CD8-positive, alpha-beta memory T cell (primary cell): ENCODE measurements at regions not wholly inside any gene's neighbourhood (a gene's known extent, or its start where the extent isn't known, plus 50 kb on each side); places are given as distances from the start of the nearest gene placed in this dataset.
"Not testable (repeated sequence)": the region's sequence is repeated elsewhere in the genome, so short reads cannot be mapped to it uniquely, and the experiment has no call there.

Source experiments
- CTCF ChIA-PET: fragments of 350-600 bp; sonication (Branson Sonifier 250); formaldehyde crosslinking; loops from one replicate; lab custom pipeline; 2021; ENCODE audit warnings: antibody characterized with exemption; lab: Charles Lee
- POLR2A ChIA-PET: fragments of 350-600 bp; sonication (Branson Sonifier 250); formaldehyde crosslinking; loops from one replicate; lab custom pipeline; 2021; ENCODE audit warnings: antibody characterized with exemption; lab: Charles Lee
- DNase-seq, 5 donors: peaks; one replicate each; pipeline versions ENCODE4 v3.0.0 to v3.0.0-alpha.2; 2020 to 2022; ENCODE audit warnings: mixed read lengths in 1 of 5
- H3K27ac ChIP-seq: one replicate; pipeline ENCODE4 v1.7.0; 2013; ENCODE audit warnings: low read depth, mild to moderate bottlenecking, low read length, moderate library complexity
- H3K27me3 ChIP-seq: 2 replicates; pipeline ENCODE4 v1.7.0; 2013; ENCODE audit warnings: low read length, mild to moderate bottlenecking; ENCODE audit not compliant: insufficient read depth, poor library complexity, severe bottlenecking
- H3K36me3 ChIP-seq: 2 replicates; pipeline ENCODE4 v1.7.0; 2013; ENCODE audit warnings: mild to moderate bottlenecking, low read length, moderate library complexity; ENCODE audit not compliant: insufficient read depth
- H3K4me1 ChIP-seq: 2 replicates; pipeline ENCODE4 v1.7.0; 2013; ENCODE audit warnings: mild to moderate bottlenecking, low read length, moderate library complexity; ENCODE audit not compliant: insufficient read depth
- H3K4me3 ChIP-seq: 2 replicates; pipeline ENCODE4 v1.7.0; 2013; ENCODE audit warnings: mild to moderate bottlenecking, low read length
- H3K9me3 ChIP-seq: 2 replicates; pipeline ENCODE4 v1.7.0; 2013; ENCODE audit warnings: mild to moderate bottlenecking, low read length
- H3K27ac Mint-ChIP-seq, 8 donors: one replicate each; pipeline ENCODE4 v1.8.0; 2020 to 2021; ENCODE audit warnings: mixed read lengths in 8 of 8, mild to moderate bottlenecking in 6 of 8, inconsistent platforms in 3 of 8, moderate library complexity in 3 of 8
- H3K27me3 Mint-ChIP-seq, 2 donors: one replicate each; pipeline ENCODE4 v1.8.0; 2020 to 2021; ENCODE audit warnings: mixed read lengths in 2 of 2, mild to moderate bottlenecking in 1 of 2, moderate library complexity in 1 of 2
- H3K36me3 Mint-ChIP-seq, 3 donors: one replicate each; pipeline ENCODE4 v1.8.0; 2020 to 2021; ENCODE audit warnings: mixed read lengths in 3 of 3, inconsistent platforms in 1 of 3, mild to moderate bottlenecking in 1 of 3
- H3K4me1 Mint-ChIP-seq, 3 donors: one replicate each; pipeline ENCODE4 v1.8.0; 2020 to 2021; ENCODE audit warnings: mixed read lengths in 3 of 3, inconsistent platforms in 1 of 3, mild to moderate bottlenecking in 1 of 3
- H3K4me3 Mint-ChIP-seq, 7 donors: one replicate each; pipeline ENCODE4 v1.8.0; 2020 to 2021; ENCODE audit warnings: mixed read lengths in 7 of 7, mild to moderate bottlenecking in 6 of 7, moderate library complexity in 4 of 7, inconsistent platforms in 2 of 7
- H3K9me3 Mint-ChIP-seq, 5 donors: one replicate each; pipeline ENCODE4 v1.8.0; 2020 to 2022; ENCODE audit warnings: mixed read lengths in 5 of 5, mild to moderate bottlenecking in 3 of 5, moderate library complexity in 2 of 5, inconsistent platforms in 1 of 5

DNA sequence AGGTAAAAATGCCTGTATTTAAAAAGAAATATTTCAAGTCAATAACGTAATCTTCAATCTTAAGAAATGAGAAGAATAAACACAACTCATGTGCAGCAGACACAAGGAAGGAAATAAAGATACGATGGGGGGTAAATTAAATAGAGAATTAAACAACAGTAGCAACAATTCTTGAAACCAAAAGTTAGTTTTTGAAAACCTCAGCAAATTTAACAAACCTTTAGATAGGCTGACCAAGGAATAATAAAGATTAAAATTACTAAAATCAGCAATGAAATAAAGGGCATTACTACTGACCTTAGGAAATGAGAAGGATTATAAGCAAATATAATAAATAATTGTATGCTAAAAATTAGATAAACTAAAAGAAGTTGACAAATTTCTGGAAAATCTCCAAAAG is 178.9 kb downstream of the RTP5 start:
- no peaks in the 10 kb centered on the region for H3K36me3 ChIP-seq
- H3K9me3 ChIP-seq: no peaks in the 10 kb centered on the region
- CTCF ChIA-PET: no interaction called here
- H3K4me1 ChIP-seq: no peaks in the 10 kb centered on the region
- no peak overlapping the region for H3K4me3 Mint-ChIP-seq
- H3K4me3 ChIP-seq: no peak overlapping the region
- H3K27me3 Mint-ChIP-seq: peaks cover 11 to 15% of the 10 kb centered on the region in 2 donors
- no peaks in the 10 kb centered on the region for H3K9me3 Mint-ChIP-seq
- H3K27me3 ChIP-seq: no peaks in the 10 kb centered on the region
- no peaks in the 10 kb centered on the region for H3K4me1 Mint-ChIP-seq
- no peak overlapping the region for H3K27ac Mint-ChIP-seq
- POLR2A ChIA-PET: no interaction called here
- no peaks in the 10 kb centered on the region for H3K36me3 Mint-ChIP-seq
- DNase-seq: no peak
- no peak overlapping the region for H3K27ac ChIP-seq

- H3K27ac ChIP-seq, H3K9me3 Mint-ChIP-seq, H3K36me3 Mint-ChIP-seq, H3K4me3 ChIP-seq, H3K4me1 ChIP-seq, H3K4me1 Mint-ChIP-seq, H3K9me3 ChIP-seq, H3K27ac Mint-ChIP-seq, H3K27me3 ChIP-seq, DNase-seq, POLR2A ChIA-PET, H3K4me3 Mint-ChIP-seq, CTCF ChIA-PET, H3K36me3 ChIP-seq: not testable (repeated sequence)
- H3K27me3 Mint-ChIP-seq: peaks cover 8 to 16% of the 10 kb centered on the region in 2 donors
Measured at GRCh38 chr2:242049492-242049891, 180.0 kb downstream of the RTP5 start.

- H3K27me3 Mint-ChIP-seq: peaks cover 5 to 22% of the 10 kb centered on the region in 2 donors
- H3K4me3 ChIP-seq: no peak overlapping the region
- no peaks in the 10 kb centered on the region for H3K9me3 Mint-ChIP-seq
- H3K4me3 Mint-ChIP-seq: no peak overlapping the region
- H3K36me3 Mint-ChIP-seq: no peaks in the 10 kb centered on the region
- no peak overlapping the region for H3K27ac ChIP-seq
- no peaks in the 10 kb centered on the region for H3K4me1 Mint-ChIP-seq
- ChIA-PET CTCF (no interaction called here), POLR2A (no interaction called here)
- no peaks in the 10 kb centered on the region for H3K4me1 ChIP-seq
- H3K9me3 ChIP-seq: no peaks in the 10 kb centered on the region
- no peak overlapping the region for H3K27ac Mint-ChIP-seq
- H3K27me3 ChIP-seq: no peaks in the 10 kb centered on the region
- no peaks in the 10 kb centered on the region for H3K36me3 ChIP-seq
- no peak for DNase-seq
Measured at GRCh38 chr2:242051463-242051862, 181.9 kb downstream of the RTP5 start.

DNA sequence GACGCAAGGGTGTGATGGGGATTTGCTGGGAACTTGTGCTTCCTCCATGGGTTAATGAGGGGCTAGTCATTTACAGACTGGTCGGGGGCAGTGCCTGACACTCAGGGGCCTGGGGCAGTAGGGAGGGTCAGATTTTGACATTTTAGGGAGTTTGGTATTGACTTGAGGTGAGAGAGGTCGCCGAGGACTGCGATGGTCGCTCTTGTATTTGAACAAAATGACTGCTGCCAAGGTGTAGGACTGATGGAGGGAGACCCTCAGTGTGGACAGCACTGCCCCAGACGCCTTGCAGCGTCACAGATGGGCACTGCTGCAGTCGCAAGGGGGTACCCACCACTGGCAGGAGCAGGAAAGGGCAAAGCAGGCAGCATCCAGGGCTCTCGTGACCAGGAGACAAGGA is 182.9 kb downstream of the RTP5 start:
- Mint-ChIP-seq H3K27me3 (peaks cover 11 to 30% of the 10 kb centered on the region in 2 donors), H3K4me3 (no peak overlapping the region), H3K9me3 (no peaks in the 10 kb centered on the region), H3K27ac (no peak overlapping the region), H3K4me1 (no peaks in the 10 kb centered on the region), H3K36me3 (no peaks in the 10 kb centered on the region)
- POLR2A ChIA-PET: no interaction called here
- H3K4me1 ChIP-seq: no peaks in the 10 kb centered on the region
- H3K4me3 ChIP-seq: no peak overlapping the region
- no peaks in the 10 kb centered on the region for H3K9me3 ChIP-seq
- CTCF ChIA-PET: no interaction called here
- H3K27ac ChIP-seq: no peak overlapping the region
- no peaks in the 10 kb centered on the region for H3K27me3 ChIP-seq
- DNase-seq: no peak
- no peaks in the 10 kb centered on the region for H3K36me3 ChIP-seq

DNA sequence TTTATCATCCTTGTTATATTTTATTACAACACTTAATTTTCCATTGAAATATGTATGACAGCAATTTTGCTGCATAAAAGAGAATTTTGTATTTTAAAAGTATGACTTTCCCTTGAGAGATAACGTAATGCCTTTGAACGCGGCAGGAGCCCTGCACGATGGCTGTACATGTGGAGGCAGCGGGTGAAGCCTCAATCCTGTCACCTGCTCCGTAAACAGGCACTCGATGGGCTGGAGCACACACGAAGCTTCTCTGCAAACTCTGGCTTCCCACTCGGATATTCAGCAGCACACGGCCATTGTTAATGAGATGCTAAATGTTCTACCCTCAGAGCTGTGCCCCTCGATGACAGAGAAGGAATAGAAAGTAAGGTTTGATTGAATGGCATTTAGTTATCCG is 184.4 kb downstream of the RTP5 start:
- peaks cover 18 to 38% of the 10 kb centered on the region in 2 donors for H3K27me3 Mint-ChIP-seq
- no peak for DNase-seq
- no peak overlapping the region for H3K4me3 Mint-ChIP-seq
- Histone ChIP-seq H3K4me3 (no peak overlapping the region), H3K27me3 (no peaks in the 10 kb centered on the region), H3K9me3 (no peaks in the 10 kb centered on the region), H3K36me3 (no peaks in the 10 kb centered on the region), H3K4me1 (no peaks in the 10 kb centered on the region), H3K27ac (no peak overlapping the region)
- no peaks in the 10 kb centered on the region for H3K4me1 Mint-ChIP-seq
- no peak overlapping the region for H3K27ac Mint-ChIP-seq
- no peaks in the 10 kb centered on the region for H3K9me3 Mint-ChIP-seq
- CTCF ChIA-PET: no interaction called here
- POLR2A ChIA-PET: no interaction called here
- peaks cover 0 to under 1% (median 0%) of the 10 kb centered on the region in 3 donors for H3K36me3 Mint-ChIP-seq

DNA sequence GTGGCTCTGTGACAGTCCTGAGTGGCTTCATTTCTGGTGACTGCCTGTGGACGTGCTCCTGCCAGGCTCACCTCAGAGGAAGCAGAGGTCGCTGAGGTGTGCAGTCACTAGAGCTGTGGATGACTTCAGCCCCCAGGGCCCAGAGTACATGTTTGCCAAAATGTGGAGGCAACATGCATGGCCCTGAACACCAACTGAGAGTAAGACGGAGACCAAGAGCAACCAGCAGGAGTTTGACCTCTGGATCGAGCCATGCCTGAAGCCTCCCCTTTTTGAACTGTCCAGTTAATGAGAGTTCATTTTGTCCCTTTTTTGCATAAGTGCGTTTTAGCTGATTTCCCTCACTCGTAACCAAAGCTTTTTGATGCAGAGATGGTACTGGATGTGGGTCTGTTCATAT is 184.9 kb downstream of the RTP5 start:
- Mint-ChIP-seq H3K4me3 (peak overlapping the region in 1 of 7 donors; percentile 64), H3K9me3 (peaks cover 0 to 3% (median 0%) of the 10 kb centered on the region in 5 donors), H3K27me3 (peaks cover 19 to 43% of the 10 kb centered on the region in 2 donors), H3K36me3 (peaks cover 0 to 5% (median 0%) of the 10 kb centered on the region in 3 donors), H3K4me1 (no peaks in the 10 kb centered on the region), H3K27ac (no peak overlapping the region)
- no peak for DNase-seq
- ChIA-PET CTCF (no interaction called here), POLR2A (no interaction called here)
- no peaks in the 10 kb centered on the region for H3K4me1 ChIP-seq
- H3K27ac ChIP-seq: no peak overlapping the region
- H3K27me3 ChIP-seq: no peaks in the 10 kb centered on the region
- no peak overlapping the region for H3K4me3 ChIP-seq
- no peaks in the 10 kb centered on the region for H3K36me3 ChIP-seq
- no peaks in the 10 kb centered on the region for H3K9me3 ChIP-seq

DNA sequence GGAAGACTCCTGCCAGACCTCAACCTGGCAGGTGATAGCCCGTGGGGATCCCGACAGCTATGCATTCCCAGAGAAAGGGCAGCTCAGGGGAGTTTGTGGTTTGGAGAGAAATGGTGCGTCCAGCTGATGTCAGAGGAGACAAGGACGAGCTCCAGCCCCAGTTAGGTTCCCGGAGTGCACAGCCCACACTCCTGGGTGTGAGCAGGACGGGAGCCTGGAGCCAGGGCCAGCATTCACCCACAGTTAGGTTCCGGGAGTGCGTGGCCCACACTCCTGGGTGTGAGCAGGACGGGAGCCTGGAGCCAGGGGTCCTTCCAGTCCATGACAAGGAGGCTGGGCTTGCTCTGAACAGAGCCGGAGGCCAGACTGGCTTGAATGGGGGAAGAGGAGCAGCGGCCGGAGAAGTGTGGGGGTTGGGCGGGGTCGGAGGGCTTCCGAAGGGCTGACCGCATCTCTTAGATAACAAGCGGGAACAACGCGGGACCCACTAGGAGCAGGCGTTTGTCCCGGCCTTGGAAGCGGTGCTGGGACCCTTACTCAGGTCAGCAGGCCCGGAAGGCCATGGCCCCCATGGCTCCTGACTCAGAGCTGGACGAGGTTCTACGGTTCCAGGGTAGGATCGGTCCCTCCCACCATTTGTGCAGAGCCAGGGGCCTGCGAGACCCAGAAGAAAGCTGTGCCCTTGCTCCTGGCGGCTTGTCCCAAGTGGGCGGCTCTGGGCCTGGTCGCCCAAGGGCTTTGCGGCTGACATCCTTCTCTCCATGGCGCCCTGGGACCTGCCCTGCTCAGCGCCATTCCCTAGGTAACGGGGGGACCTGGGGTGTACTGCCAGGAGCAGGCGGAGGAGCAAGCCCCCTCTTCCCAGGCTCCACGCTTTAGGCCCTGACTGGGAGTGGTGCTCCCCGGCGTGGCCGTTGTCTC is 185.6 kb downstream of the RTP5 start:
- POLR2A ChIA-PET: no interaction called here

DNA sequence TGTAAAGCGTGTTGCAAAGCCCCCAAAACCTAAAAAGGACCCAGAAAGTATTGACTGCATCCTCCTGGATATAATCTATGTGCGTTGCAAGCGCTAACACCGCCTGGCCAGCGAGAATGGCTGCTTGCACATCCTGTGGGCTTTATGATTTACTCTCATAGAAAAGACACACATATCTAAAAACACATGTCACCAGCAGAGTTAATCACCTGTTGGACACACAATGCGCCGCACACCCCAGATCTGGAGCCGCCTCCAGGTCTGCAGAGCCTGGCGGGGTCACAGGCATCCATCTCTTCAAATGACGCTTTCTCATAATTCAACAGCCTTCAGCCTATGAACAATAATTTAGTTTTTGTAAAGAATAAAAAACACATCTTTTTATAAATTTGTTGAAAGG is 186.5 kb downstream of the RTP5 start:
- Histone ChIP-seq H3K4me1 (no peaks in the 10 kb centered on the region), H3K27me3 (no peaks in the 10 kb centered on the region), H3K4me3 (no peak overlapping the region), H3K9me3 (no peaks in the 10 kb centered on the region), H3K27ac (no peak overlapping the region), H3K36me3 (no peaks in the 10 kb centered on the region)
- Mint-ChIP-seq H3K9me3 (peaks cover 0 to 12% (median 6%) of the 10 kb centered on the region in 5 donors), H3K27ac (no peak overlapping the region), H3K4me1 (no peaks in the 10 kb centered on the region), H3K27me3 (peaks cover 23 to 56% of the 10 kb centered on the region in 2 donors), H3K36me3 (peaks cover 0 to 8% (median 0%) of the 10 kb centered on the region in 3 donors), H3K4me3 (no peak overlapping the region)
- POLR2A ChIA-PET: no interaction called here
- no peak for DNase-seq
- CTCF ChIA-PET: no interaction called here

More for the DNA sequence above, 185.6 kb downstream of the RTP5 start:
- Mint-ChIP-seq H3K27me3 (peaks cover 20 to 47% of the 10 kb centered on the region in 2 donors), H3K9me3 (peaks cover 0 to 7% (median under 1%) of the 10 kb centered on the region in 5 donors), H3K36me3 (peaks cover 0 to 8% (median 0%) of the 10 kb centered on the region in 3 donors), H3K27ac (no peak overlapping the region), H3K4me1 (no peaks in the 10 kb centered on the region), H3K4me3 (no peak overlapping the region)
- Histone ChIP-seq H3K27ac (no peak overlapping the region), H3K36me3 (no peaks in the 10 kb centered on the region), H3K4me1 (no peaks in the 10 kb centered on the region), H3K4me3 (no peak overlapping the region), H3K9me3 (no peaks in the 10 kb centered on the region), H3K27me3 (no peaks in the 10 kb centered on the region)
- no peak for DNase-seq
- CTCF ChIA-PET: no interaction called here
